CD4-positive, alpha-beta T cell (primary cell): ENCODE measurements at regions not wholly inside any gene's neighbourhood (a gene's known extent, or its start where the extent isn't known, plus 50 kb on each side); places are given as distances from the start of the nearest gene placed in this dataset.
"Not testable (repeated sequence)": the region's sequence is repeated elsewhere in the genome, so short reads cannot be mapped to it uniquely, and the experiment has no call there.

Experiments used
- ATAC-seq: fragments of 200-7000 bp; cut with Tn5 transposase; one replicate; pipeline ENCODE4 v1.10.0; 2022; ENCODE audit warnings: mild to moderate bottlenecking; ENCODE audit not compliant: poor library complexity
- CTCF ChIA-PET: fragments of 350-600 bp; sonication (Branson Sonifier 250); formaldehyde crosslinking; loops from one replicate; lab custom pipeline; 2021; ENCODE audit warnings: antibody characterized with exemption, inconsistent platforms; lab: Charles Lee
- POLR2A ChIA-PET: fragments of 350-600 bp; sonication (Branson Sonifier 250); formaldehyde crosslinking; loops from one replicate; lab custom pipeline; 2021; ENCODE audit warnings: antibody characterized with exemption, inconsistent platforms; lab: Charles Lee
- DNase-seq, 14 experiments: peaks; one replicate each; pipeline ENCODE4 v3.0.0-alpha.2; 2013 to 2020; ENCODE audit warnings: mixed read lengths in 2 of 14
- H3K27ac ChIP-seq, 2 donors: one replicate each; pipeline versions ENCODE4 v1.5.1 to v1.7.0; 2013; ENCODE audit warnings: low read length in 2 of 2, low read depth in 1 of 2, mild to moderate bottlenecking in 1 of 2
- H3K27me3 ChIP-seq, 2 experiments: 1 replicate in 1 of 2; 2 replicates in 1 of 2; pipeline versions ENCODE4 v1.6.1 to v1.7.0; 2013; ENCODE audit warnings: low read length in 2 of 2, control low read depth in 1 of 2, mild to moderate bottlenecking in 1 of 2, moderate library complexity in 1 of 2; ENCODE audit not compliant: insufficient read depth in 2 of 2, control insufficient read depth in 1 of 2
- H3K36me3 ChIP-seq: one replicate; pipeline ENCODE4 v1.6.1; 2013; ENCODE audit warnings: low read length, control low read depth; ENCODE audit not compliant: insufficient read depth
- H3K4me1 ChIP-seq: one replicate; pipeline ENCODE4 v1.6.1; 2013; ENCODE audit warnings: low read length, control low read depth; ENCODE audit not compliant: insufficient read depth
- H3K4me3 ChIP-seq: one replicate; pipeline ENCODE4 v1.5.1; 2013; ENCODE audit warnings: mild to moderate bottlenecking, low read length, moderate library complexity
- H3K9me3 ChIP-seq, 2 experiments: 1 replicate in 1 of 2; 2 replicates in 1 of 2; pipeline versions ENCODE4 v1.6.1 to v1.7.0; 2013; ENCODE audit warnings: low read length in 2 of 2, mild to moderate bottlenecking in 2 of 2, control low read depth in 1 of 2, moderate library complexity in 1 of 2; ENCODE audit not compliant: control insufficient read depth in 1 of 2, insufficient read depth in 1 of 2
- H3K27ac Mint-ChIP-seq: one replicate; pipeline ENCODE4 v1.8.0; 2020; ENCODE audit warnings: mixed read lengths
- H3K27me3 Mint-ChIP-seq: one replicate; pipeline ENCODE4 v1.8.0; 2021; ENCODE audit warnings: mixed read lengths
- H3K36me3 Mint-ChIP-seq: one replicate; pipeline ENCODE4 v1.8.0; 2021; ENCODE audit warnings: low read depth, mixed read lengths
- H3K4me1 Mint-ChIP-seq: one replicate; pipeline ENCODE4 v1.8.0; 2021; ENCODE audit warnings: low read depth, mixed read lengths
- H3K4me3 Mint-ChIP-seq: one replicate; pipeline ENCODE4 v1.8.0; 2020; ENCODE audit warnings: mild to moderate bottlenecking, mixed read lengths
- H3K9me3 Mint-ChIP-seq: one replicate; pipeline ENCODE4 v1.8.0; 2020; ENCODE audit warnings: mixed read lengths
- intact Hi-C, 2 experiments: fragments of 100-400 bp; cut with DNase I in 1 of 2; cut with micrococcal nuclease in 1 of 2; formaldehyde crosslinking; loops; one replicate each; pipeline versions ENCODE4 v1.15.1 to v1.9.0; 2023 to 2025; cut with DNase I, micrococcal nuclease

DNA sequence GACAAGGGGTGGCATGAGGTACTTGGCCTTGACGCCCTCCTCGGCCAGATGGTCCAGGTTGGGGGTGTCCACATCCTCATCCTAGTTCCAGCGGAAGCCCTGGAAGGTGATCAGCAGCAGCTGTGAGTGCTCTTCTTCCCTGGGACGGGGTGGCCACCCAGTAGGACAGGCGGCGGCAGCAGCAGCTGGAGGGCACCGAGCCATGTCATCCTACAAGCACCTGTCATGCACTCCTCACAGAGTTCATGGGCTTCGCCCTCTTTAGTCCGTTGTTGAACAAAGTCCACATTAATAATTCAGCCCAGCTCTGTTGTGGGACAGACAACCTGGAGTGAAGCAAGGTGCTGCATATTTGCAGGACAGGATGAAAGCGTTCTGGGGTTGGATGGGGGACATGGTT, 153.4 kb upstream of the CCZ1B start:
- H3K4me3 ChIP-seq, POLR2A ChIA-PET, H3K36me3 ChIP-seq, H3K4me3 Mint-ChIP-seq, DNase-seq, ATAC-seq, H3K36me3 Mint-ChIP-seq, H3K4me1 Mint-ChIP-seq, H3K27ac ChIP-seq, H3K27ac Mint-ChIP-seq, H3K27me3 ChIP-seq, intact Hi-C loops, H3K9me3 Mint-ChIP-seq, CTCF ChIA-PET, H3K4me1 ChIP-seq: not testable (repeated sequence)
- H3K9me3 ChIP-seq, result peaks cover 0 to 12% of the 10 kb centered on the region in 2 experiments
- H3K27me3 Mint-ChIP-seq, result peaks cover 13% of the 10 kb centered on the region

DNA sequence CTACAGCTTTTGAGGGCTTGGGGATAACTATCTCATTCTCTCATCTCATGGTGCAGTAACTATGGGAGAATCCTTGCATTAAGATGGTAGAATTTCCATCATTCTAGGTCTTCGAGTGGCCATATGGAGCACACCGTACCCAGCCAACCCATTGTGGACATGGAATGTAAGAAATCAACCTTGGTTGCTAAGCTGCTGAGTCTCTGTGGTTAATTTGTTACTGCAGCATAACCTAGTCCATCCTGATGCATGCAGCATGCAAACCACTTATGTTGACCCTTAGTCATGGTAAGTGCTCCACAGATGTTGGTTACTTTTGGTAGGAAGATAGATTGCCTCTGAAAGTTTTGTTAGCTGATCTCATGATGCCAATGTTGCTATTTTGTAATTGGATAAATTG, 156.3 kb upstream of the CCZ1B start:
- intact Hi-C loops, H3K4me1 ChIP-seq, ATAC-seq, H3K4me3 ChIP-seq, H3K4me3 Mint-ChIP-seq, H3K27ac Mint-ChIP-seq, POLR2A ChIA-PET, H3K4me1 Mint-ChIP-seq, DNase-seq, H3K36me3 Mint-ChIP-seq, H3K27ac ChIP-seq, H3K9me3 Mint-ChIP-seq, H3K36me3 ChIP-seq, H3K27me3 ChIP-seq, CTCF ChIA-PET, H3K9me3 ChIP-seq: not testable (repeated sequence)
- H3K27me3 Mint-ChIP-seq, result peaks cover 13% of the 10 kb centered on the region

DNA sequence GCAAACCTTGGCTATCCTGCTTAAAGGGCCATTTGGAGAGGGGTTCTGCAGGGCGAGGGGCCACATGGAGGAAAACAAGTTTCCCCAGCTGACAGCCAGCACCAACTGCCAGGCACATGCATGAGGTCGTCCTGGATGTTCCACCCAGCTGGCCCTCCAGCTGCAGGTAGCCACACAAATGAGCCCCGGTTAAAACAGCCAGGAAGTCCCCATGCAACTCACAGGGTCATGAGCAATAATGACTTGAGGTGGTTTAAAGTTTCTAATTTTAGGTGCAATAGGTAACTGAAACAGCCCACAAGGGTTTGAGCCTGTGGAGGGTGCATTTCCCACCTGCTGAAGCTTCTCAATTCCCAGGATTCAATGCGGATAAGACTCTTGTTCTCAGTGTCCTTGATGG, 160.8 kb upstream of the CCZ1B start:
- H3K27ac Mint-ChIP-seq, H3K4me3 ChIP-seq, H3K36me3 ChIP-seq, CTCF ChIA-PET, H3K27ac ChIP-seq, DNase-seq, H3K9me3 Mint-ChIP-seq, ATAC-seq, POLR2A ChIA-PET, H3K9me3 ChIP-seq, H3K4me1 ChIP-seq, H3K27me3 ChIP-seq, intact Hi-C loops, H3K36me3 Mint-ChIP-seq, H3K4me3 Mint-ChIP-seq: not testable (repeated sequence)
- H3K27me3 Mint-ChIP-seq, result peaks cover 13% of the 10 kb centered on the region
- H3K4me1 Mint-ChIP-seq, result peaks cover 15% of the 10 kb centered on the region

DNA sequence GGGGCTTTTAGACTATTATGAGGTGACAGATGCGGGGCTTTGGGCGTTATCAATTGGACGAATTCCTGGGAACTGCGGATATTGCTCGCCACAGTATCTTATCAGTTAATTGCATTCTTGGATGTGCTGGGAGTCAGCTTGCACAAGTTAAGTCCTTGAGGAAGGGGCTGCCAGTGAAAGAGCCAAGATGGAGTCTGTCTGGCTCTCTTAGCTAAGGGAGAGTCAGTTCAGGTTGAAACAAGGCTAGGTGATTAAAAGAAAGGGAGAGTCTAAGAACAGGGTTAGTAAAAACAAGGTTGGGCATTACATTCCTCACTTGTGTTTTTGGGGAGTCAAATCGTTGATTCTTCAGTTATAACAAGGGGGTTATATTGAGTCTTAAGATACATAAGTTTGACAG, 162.5 kb upstream of the CCZ1B start:
- POLR2A ChIA-PET, CTCF ChIA-PET, H3K9me3 Mint-ChIP-seq, H3K36me3 Mint-ChIP-seq, H3K9me3 ChIP-seq, H3K36me3 ChIP-seq, H3K27ac Mint-ChIP-seq, ATAC-seq, intact Hi-C loops, H3K27me3 ChIP-seq, H3K4me1 ChIP-seq, H3K27me3 Mint-ChIP-seq, DNase-seq, H3K4me3 Mint-ChIP-seq, H3K27ac ChIP-seq, H3K4me3 ChIP-seq: not testable (repeated sequence)
- peaks cover 15% of the 10 kb centered on the region for H3K4me1 Mint-ChIP-seq

DNA sequence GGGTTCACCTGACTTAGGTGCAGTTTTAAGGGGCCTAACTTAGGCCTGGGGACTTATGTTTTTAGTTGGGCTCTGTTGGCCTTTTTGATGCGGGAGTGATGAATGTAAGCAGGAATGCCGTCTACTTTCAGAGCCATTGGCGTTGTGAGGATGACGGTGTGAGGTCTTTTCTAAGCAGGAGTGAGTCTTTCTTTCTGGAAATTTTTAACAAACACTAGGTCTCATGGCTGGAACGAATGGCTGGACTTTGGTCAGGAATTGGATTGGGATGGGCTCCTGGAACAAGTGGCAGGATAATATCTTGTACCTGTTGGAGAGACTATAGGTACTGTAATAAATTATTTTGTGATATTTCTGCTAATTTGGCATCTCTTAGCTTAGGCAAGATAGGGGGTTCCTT, 163.9 kb upstream of the CCZ1B start:
- H3K36me3 ChIP-seq, H3K4me1 ChIP-seq, DNase-seq, CTCF ChIA-PET, H3K27me3 Mint-ChIP-seq, H3K4me3 ChIP-seq, H3K27me3 ChIP-seq, H3K9me3 ChIP-seq, H3K27ac ChIP-seq, ATAC-seq, H3K4me3 Mint-ChIP-seq, POLR2A ChIA-PET, H3K36me3 Mint-ChIP-seq, H3K9me3 Mint-ChIP-seq, intact Hi-C loops, H3K27ac Mint-ChIP-seq: not testable (repeated sequence)
- H3K4me1 Mint-ChIP-seq, result peaks cover 15% of the 10 kb centered on the region

DNA sequence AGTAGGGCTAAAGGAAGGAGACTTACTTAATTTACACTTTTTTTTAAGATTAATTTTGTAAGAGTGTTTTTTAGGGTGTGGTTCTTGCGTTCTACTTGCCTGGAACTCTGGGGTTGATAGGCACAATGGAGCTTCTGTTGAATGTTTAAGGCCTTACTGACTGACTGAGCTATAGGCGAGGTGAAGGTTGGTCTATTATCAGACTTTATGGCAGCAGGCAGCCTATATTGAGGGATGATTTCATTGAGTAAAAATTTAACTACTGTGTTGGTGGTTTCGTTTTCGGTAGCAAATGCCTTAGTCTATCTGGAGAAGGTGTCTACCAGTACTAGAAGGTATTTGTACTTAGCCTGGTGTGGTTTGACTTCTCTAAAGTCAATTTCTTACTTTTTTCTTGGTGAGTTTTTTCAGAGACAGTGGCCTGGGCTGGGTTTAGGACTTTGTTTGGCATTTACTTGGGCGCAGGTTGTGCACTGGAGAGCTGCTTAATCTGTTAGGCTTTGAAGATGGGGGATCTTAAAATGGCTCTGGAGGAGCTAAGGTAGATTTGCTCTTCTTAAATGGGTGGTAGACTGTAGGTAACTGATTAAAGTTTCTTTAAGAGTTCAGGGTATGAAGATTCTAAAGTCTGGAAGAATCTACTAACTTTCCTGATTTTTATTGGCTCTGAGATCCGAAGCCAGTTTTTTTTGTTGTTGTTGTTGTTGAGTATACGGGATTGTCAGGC, 164.5 kb upstream of the CCZ1B start:
- peak overlapping the region; percentile 84 for H3K27ac Mint-ChIP-seq
- intact Hi-C loops, result not testable (repeated sequence)

DNA sequence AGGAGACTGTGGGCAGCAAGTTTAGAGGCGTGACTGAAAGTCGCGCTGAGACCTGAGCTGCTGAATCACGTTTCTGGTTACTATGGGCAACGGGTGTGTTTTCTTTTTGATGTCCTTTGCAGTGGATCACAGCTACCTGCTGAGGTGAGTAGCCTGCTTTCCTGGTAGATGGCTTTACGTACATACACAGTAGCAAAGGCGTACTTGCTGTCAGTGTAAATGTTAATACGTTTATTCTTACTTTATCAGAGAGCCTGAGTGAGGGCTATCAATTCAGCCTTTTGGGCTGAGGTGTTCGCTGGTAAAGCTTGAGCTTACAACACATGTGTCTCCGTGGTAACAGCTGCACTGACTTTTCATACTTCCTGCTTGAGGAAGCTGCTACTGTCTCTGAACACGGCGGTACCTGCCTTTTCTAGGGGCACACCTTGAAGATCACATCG, 165.1 kb upstream of the CCZ1B start:
- intact Hi-C loops, H3K27me3 ChIP-seq, H3K36me3 ChIP-seq, H3K27me3 Mint-ChIP-seq, H3K4me1 ChIP-seq, H3K9me3 ChIP-seq, H3K36me3 Mint-ChIP-seq, CTCF ChIA-PET, H3K9me3 Mint-ChIP-seq: not testable (repeated sequence)
- H3K4me3 ChIP-seq, result peak overlapping the region; percentile 25
- POLR2A ChIA-PET, result interaction anchor here (1.2 to 1.4 kb wide), 3 partner anchors 51 to 649 kb away, joined by 3 to 5 read pairs (median 4); partner anchors contain the start of genes C1GALT1 and UMAD1
- ATAC-seq (peak; percentile 41), DNase-seq (peak; percentile 22 to 91 (median 49))
- Mint-ChIP-seq H3K4me1 (peaks cover 15% of the 10 kb centered on the region), H3K4me3 (peak overlapping the region; percentile 74), H3K27ac (peak overlapping the region; percentile 84)
- H3K27ac ChIP-seq, result peak overlapping the region in 1 of 2 donors; percentile 47

More for the DNA sequence above, 164.5 kb upstream of the CCZ1B start:
- H3K9me3 ChIP-seq, ATAC-seq, H3K36me3 ChIP-seq, H3K4me3 ChIP-seq, H3K36me3 Mint-ChIP-seq, H3K27me3 Mint-ChIP-seq, CTCF ChIA-PET, H3K4me1 ChIP-seq, H3K27ac ChIP-seq, DNase-seq, H3K9me3 Mint-ChIP-seq, H3K27me3 ChIP-seq: not testable (repeated sequence)
- POLR2A ChIA-PET, result interaction anchor here (1.2 to 1.4 kb wide), 3 partner anchors 52 to 650 kb away, joined by 3 to 5 read pairs (median 4); partner anchors contain the start of genes C1GALT1 and UMAD1
- H3K4me1 Mint-ChIP-seq, result peaks cover 15% of the 10 kb centered on the region
- peak overlapping the region; percentile 74 for H3K4me3 Mint-ChIP-seq
